ENCODE measurements at regions not wholly inside any gene's neighbourhood (a gene's known extent, or its start where the extent isn't known, plus 50 kb on each side); places are given as distances from the start of the nearest gene placed in this dataset.
A peak's percentile ranks its signal among the peaks of the same experiment; 100 is the strongest.

DNA sequence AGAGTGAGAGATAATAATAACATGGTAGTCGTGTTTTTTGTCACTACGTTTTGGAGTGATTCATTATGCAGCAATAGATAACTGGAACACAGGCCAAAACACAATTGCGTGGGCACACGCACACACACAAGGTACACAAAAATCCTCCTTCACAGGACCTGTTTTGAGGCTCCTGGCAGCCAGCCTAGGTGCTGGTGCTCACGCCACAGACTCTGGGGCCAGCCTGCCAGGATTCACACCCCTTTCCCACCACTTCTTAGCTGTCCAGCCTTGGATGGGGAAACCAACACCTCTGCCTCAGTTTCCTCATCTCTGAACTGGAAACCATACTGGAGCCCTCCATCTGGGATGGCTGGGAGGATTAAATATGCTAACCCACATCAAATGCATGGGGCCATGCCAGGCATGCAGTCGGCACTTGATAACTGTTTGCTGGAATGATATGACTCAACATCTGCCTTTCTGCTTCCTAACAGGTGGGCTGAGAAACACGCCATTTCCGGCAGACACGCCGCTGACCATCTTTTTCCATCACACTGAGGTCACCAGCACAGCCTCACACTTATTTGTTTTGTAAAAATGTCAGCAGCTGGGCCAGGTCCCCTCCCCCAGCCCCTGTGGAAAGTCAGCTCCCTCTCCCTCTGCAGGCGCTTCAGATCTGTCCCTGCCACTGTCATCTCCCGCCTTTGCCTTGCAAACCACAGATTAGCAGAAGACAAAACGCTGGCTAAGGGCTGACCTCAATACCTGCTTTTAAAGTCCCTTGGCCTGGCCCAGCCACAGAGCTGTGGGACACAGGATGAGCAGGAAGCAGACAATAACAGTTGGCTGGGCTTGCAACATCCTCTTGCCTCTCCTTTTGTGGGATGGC, 237.5 kb downstream of the BCOR start (continued):
- TF ChIP-seq, protein P1, sequence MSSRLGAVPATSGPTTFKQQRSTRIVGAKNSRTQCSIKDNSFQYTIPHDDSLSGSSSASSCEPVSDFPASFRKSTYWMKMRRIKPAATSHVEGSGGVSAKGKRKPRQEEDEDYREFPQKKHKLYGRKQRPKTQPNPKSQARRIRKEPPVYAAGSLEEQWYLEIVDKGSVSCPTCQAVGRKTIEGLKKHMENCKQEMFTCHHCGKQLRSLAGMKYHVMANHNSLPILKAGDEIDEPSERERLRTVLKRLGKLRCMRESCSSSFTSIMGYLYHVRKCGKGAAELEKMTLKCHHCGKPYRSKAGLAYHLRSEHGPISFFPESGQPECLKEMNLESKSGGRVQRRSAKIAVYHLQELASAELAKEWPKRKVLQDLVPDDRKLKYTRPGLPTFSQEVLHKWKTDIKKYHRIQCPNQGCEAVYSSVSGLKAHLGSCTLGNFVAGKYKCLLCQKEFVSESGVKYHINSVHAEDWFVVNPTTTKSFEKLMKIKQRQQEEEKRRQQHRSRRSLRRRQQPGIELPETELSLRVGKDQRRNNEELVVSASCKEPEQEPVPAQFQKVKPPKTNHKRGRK (tag; IDR thresholded peaks at IDR 0.05): no peak
- TF ChIP-seq FOS (IDR thresholded peaks at IDR 0.05; ENCODE audit: extremely low read depth, insufficient read length) (no peak), GTF3C2 (IDR thresholded peaks at IDR 0.05; ENCODE audit: borderline replicate concordance, extremely low read depth, insufficient read length) (no peak), ZNF830 (CRISPR knock-in tag; IDR thresholded peaks at IDR 0.05) (no peak), TFAM (CRISPR knock-in tag; conservative IDR thresholded peaks at IDR 0.05) (no peak), BACH1 (tag; IDR thresholded peaks at IDR 0.05) (peak; percentile 18; the same call in 1 of the 2 replicates), SREBF2 (CRISPR knock-in tag; IDR thresholded peaks at IDR 0.05) (no peak), TEAD1 (CRISPR knock-in tag; IDR thresholded peaks at IDR 0.05) (peak in 1 of 2 experiments; percentile 76; a peak in 2 of 4 replicates), FIP1L1 (IDR thresholded peaks at IDR 0.05; ENCODE audit: low read depth, low read length, poor library complexity, severe bottlenecking) (no peak), SMARCC2 (IDR thresholded peaks at IDR 0.05; ENCODE audit: low read depth) (no peak), NFXL1 (CRISPR knock-in tag; IDR thresholded peaks at IDR 0.05) (no peak), PHTF2 (CRISPR knock-in tag; IDR thresholded peaks at IDR 0.05) (no peak), ASH1L (IDR thresholded peaks at IDR 0.05; ENCODE audit: borderline replicate concordance, low read depth, partially characterized antibody) (no peak)
- TF ChIP-seq, protein P2, sequence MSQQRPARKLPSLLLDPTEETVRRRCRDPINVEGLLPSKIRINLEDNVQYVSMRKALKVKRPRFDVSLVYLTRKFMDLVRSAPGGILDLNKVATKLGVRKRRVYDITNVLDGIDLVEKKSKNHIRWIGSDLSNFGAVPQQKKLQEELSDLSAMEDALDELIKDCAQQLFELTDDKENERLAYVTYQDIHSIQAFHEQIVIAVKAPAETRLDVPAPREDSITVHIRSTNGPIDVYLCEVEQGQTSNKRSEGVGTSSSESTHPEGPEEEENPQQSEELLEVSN (IDR thresholded peaks at IDR 0.05; ENCODE audit: borderline replicate concordance in 1 of 2, extremely low read depth in 1 of 2, insufficient read depth in 1 of 2, insufficient read length in 1 of 2, low read depth in 1 of 2, low read length in 1 of 2, poor library complexity in 1 of 2, severe bottlenecking in 1 of 2): peak in 1 of 2 experiments; percentile 42
- TF ChIP-seq, protein P3, sequence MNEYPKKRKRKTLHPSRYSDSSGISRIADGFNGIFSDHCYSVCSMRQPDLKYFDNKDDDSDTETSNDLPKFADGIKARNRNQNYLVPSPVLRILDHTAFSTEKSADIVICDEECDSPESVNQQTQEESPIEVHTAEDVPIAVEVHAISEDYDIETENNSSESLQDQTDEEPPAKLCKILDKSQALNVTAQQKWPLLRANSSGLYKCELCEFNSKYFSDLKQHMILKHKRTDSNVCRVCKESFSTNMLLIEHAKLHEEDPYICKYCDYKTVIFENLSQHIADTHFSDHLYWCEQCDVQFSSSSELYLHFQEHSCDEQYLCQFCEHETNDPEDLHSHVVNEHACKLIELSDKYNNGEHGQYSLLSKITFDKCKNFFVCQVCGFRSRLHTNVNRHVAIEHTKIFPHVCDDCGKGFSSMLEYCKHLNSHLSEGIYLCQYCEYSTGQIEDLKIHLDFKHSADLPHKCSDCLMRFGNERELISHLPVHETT (CRISPR knock-in tag; conservative IDR thresholded peaks at IDR 0.05 in 1 of 2, IDR thresholded peaks at IDR 0.05 in 1 of 2): no peak
- TF ChIP-seq, protein P4, sequence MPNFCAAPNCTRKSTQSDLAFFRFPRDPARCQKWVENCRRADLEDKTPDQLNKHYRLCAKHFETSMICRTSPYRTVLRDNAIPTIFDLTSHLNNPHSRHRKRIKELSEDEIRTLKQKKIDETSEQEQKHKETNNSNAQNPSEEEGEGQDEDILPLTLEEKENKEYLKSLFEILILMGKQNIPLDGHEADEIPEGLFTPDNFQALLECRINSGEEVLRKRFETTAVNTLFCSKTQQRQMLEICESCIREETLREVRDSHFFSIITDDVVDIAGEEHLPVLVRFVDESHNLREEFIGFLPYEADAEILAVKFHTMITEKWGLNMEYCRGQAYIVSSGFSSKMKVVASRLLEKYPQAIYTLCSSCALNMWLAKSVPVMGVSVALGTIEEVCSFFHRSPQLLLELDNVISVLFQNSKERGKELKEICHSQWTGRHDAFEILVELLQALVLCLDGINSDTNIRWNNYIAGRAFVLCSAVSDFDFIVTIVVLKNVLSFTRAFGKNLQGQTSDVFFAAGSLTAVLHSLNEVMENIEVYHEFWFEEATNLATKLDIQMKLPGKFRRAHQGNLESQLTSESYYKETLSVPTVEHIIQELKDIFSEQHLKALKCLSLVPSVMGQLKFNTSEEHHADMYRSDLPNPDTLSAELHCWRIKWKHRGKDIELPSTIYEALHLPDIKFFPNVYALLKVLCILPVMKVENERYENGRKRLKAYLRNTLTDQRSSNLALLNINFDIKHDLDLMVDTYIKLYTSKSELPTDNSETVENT (CRISPR knock-in tag; IDR thresholded peaks at IDR 0.05): no peak
